Forelimb muscle (tissue), 1 donor: ENCODE measurements at regions not wholly inside any gene's neighbourhood (a gene's known extent, or its start where the extent isn't known, plus 50 kb on each side); places are given as distances from the start of the nearest gene placed in this dataset.
"Not testable (repeated sequence)": the region's sequence is repeated elsewhere in the genome, so short reads cannot be mapped to it uniquely, and the experiment has no call there.

Experiments
- DNase-seq: peaks from one replicate; pipeline ENCODE4 v3.0.0-alpha.2; 2013; ENCODE audit warnings: low read depth

- no peak for DNase-seq
Observed at GRCh38 chr16:11414815-11415775, 69.8 kb downstream of the RMI2 start.

DNA sequence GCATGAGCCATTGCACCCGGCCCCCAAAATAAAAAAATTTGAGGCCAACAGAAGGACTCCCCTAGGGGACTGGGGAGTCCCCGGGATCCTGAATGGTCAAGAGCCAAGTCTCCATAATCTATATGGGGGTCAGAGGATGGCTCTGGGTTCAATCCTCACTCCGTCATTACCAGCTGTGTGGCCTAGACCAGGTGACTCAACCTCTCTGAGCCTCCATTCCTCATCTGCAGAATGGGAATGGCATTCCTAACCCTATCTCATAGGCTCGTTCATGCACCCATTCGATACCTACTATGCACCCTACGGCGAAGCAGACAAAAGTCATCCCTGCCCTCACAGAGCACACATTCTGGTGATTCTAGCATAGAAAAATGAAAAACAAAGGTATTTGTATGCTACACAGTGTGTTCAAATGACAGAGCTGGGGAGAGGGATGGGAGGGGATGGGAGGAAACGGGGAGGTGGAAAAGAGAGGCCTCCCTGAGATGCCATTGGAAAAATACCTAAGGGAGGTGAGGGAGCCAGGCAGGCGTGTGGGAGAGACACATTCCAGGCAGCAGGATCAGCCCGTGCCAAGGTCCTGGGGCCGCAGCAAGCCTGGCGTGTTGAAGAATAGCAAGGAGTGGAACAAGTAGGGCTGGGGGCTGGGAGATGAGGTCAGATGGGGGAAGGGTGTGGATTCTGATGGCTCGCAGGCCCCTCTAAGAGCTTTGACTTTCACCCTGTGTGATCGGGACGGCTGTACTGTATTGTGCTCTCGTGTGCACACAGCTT, 71.2 kb downstream of the RMI2 start:
- DNase-seq: no peak

GRCh38 chr16:11417487-11417886, 72.2 kb downstream of the RMI2 start:
- DNase-seq: no peak

- DNase-seq: no peak
Observed at GRCh38 chr16:11418506-11418905, 73.2 kb downstream of the RMI2 start.

DNA sequence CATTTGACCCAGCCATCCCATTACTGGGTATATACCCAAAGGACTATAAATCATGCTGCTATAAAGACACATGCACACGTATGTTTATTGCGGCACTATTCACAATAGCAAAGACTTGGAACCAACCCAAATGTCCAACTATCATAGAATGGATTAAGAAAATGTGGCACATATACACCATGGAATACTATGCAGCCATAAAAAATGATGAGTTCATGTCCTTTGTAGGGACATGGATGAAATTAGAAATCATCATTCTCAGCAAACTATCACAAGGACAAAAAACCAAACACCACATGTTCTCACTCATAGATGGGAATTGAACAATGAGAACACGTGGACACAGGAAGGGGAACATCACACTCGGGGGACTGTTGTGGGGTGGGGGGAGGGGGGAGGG, 74.8 kb downstream of the RMI2 start:
- not testable (repeated sequence) for DNase-seq

- no peak for DNase-seq
Observed at GRCh38 chr16:11420895-11421294, 75.6 kb downstream of the RMI2 start.

GRCh38 chr16:11422381-11423314, 77.4 kb downstream of the RMI2 start:
- no peak for DNase-seq

- no peak for DNase-seq
Observed at GRCh38 chr16:11423315-11424117, 78.3 kb downstream of the RMI2 start.

DNA sequence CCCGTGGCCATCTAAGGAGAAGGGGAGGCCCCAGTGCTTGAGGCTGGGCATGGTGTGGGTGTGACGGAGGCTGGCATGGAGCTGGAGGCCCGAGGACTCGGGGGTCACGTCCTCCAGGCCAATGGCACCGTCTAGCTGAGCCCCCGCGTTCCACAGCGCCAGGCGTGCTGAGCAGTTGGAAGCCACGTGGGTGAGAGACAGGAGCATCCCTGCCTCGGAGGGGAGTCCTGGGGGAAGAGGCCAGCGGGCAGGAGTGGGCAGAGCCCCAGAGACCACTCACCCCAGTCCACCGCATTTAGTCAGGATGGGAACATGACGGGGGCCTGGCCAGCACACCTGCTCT, 78.8 kb downstream of the RMI2 start:
- DNase-seq: no peak

DNA sequence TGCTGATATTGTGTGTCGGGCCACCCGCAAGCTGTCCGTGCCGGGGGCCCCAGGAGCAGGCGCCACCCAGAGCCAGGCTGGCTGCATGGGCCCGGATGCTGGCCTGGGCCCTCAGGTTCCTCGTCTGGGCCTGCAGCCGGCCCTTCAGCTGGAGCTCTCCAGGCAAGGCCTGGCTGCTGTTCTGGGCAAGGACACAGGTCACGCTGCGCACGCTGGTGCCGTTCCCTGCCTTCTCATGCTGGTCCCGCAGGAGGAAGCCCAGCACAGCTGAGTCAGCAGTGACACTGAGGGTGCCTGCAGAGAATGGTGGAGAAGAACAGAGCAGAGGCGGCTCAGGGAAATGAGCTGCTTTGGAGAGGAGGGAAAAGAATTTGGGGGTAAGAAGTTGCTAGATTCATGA, 79.9 kb downstream of the RMI2 start:
- DNase-seq: no peak

DNA sequence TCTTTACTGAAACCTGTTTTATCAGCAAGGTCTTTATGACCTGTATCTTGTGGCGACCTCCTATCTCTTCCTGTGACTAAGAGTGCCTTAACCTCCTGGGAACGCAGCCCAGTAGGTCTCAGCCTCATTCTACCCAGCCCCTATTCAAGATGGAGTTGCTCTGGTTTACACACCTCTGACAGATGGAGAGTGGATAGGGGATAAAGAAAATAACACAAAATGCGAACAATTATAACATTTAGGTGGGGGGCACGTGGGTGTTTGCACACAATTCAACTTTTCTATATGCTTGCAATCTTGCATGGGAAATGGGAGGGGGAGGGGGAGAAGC, 83.3 kb downstream of the RMI2 start:
- no peak for DNase-seq

GRCh38 chr16:11429123-11429522, 83.9 kb downstream of the RMI2 start:
- DNase-seq: no peak

DNA sequence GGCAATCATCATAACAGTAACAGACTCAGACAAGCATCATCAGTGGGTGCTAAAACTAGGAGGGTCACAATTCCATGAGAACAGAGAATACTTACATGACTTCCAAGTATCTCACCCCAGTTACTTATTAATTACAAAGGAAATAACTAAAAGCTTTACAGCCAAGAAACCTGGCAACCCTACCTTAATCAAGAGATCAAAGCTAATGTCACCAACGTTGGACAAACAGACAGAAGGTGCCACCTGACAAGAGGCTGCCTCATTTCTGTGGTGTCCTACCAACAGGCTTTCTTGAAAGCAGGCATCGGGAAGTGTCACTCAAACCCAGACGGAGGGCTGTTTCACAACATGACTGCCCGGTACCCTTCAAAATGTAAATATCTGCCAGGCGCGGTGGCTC, 84.6 kb downstream of the RMI2 start:
- DNase-seq: no peak

GRCh38 chr16:11430601-11431317, 85.5 kb downstream of the RMI2 start:
- no peak for DNase-seq

DNA sequence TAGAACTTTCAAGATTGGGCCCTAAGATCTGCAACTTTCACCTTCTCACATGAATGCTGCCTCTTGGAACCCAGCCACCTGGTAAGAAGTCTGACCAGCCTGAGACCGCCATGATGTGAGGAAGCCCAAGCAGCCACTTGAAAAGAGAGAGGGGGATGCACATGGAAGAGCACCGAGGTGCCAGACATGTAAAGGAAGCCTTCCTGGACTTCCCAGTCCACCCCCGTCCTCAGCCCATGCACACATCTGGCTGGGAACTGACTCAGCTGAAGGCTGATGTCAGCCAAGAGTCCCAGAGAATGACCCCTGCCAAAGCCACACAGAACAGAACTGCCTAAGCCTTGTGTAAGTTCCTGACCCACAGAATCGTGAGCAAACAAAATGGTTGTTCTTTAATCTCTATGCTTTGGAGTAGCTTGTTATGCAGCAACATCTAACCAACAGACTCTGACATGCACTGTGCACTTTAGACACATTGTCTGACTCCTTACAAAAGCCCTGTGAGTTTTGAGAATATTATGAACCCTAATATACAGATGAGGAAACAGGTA, 86.7 kb downstream of the RMI2 start:
- DNase-seq: no peak

DNA sequence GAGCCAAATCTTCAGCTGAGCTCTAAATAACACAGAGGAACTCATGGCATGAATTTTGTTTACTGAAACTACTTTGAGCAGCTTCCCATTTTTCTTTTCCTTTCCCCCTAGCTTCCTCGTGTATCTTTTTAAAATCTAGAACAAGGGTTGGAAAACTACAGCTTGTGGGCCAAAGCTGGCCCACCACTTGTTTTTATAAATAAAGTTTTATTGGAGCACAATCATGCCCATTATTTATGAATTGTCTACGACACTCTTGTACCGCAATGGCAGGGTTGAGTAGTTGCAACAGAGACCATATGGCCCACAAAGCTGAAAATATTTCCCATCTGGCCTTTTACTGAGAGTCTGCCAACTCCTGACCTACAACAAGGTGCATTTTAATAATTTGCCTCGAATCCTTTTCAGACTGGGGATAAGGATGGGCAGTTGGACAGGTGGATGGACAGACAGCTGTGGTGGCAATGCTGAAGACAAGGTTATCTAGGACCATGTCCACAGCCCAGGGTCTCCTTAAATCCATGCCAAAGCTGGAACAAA, 87.7 kb downstream of the RMI2 start:
- DNase-seq: no peak

DNA sequence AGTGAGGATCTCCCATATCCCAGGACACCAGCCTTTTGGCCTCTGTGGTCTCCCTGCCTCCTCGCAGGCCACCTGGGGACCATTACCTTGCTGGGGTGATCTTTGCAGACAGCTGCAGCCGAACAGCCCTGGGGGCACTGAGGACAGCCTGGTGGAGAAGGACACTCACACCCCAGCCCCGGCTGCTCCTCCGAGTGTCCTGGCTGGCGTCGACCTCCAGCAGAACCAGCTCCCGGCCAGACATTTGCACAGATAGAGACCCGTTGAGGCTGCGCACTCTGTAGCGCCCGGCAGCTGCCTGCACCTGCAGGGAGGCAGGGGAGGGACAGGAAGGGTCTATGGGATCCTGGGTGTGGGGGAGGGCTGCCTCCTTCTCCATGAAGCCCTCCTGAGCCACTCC, 90.3 kb downstream of the RMI2 start:
- no peak for DNase-seq

DNA sequence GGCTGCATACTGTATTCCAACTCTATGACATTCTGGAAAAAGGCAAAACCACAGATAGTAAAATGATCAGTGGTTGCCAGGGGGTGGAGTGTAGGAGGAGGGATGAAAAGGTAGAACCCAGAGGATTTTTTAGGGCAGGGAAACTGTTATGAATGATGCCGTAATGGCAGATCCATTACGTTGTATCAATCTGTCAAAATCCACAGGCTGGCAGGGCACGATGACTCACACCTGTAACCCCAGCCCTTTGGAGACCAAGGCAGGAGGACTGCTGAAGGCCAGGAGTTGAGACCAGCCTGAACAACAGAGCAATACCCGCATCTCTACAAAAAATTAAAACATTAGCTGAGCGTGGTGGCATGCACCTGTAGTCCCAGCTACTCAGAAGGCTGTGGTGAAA, 91.8 kb downstream of the RMI2 start:
- DNase-seq: no peak

- DNase-seq: no peak
Observed at GRCh38 chr16:11439790-11440656, 94.8 kb downstream of the RMI2 start.
